K562 (cell line): ENCODE measurements at regions not wholly inside any gene's neighbourhood (a gene's known extent, or its start where the extent isn't known, plus 50 kb on each side); places are given as distances from the start of the nearest gene placed in this dataset.
A peak's percentile ranks its signal among the peaks of the same experiment; 100 is the strongest.

ENCODE experiments used
- ATF3 ChIP-seq, 2 experiments: fragments of 450-650 bp in 1 of 2; sonication (generic) in 1 of 2; formaldehyde crosslinking in 1 of 2; IDR thresholded peaks in 1 of 2; conservative IDR thresholded peaks in 1 of 2; 2 replicates each; pipeline versions ENCODE4 v1.6.1 to v1.8.1; 2016 to 2023; ENCODE audit warnings: mild to moderate bottlenecking in 2 of 2, moderate library complexity in 2 of 2, inconsistent platforms in 1 of 2, missing genetic modification reagents in 1 of 2
- CEBPG ChIP-seq, 3 experiments: fragments of 200-800 bp in 1 of 3; sonication (Bioruptor generic) in 1 of 3; sonication (generic) in 1 of 3; formaldehyde crosslinking in 1 of 3; IDR thresholded peaks in 2 of 3; conservative IDR thresholded peaks in 1 of 3; 2 replicates each; pipeline versions ENCODE4 v1.6.1 to v1.8.0; 2016 to 2022; ENCODE audit warnings: missing compliant biosample characterization in 2 of 3, missing genetic modification characterization in 2 of 3, mild to moderate bottlenecking in 1 of 3, missing genetic modification reagents in 1 of 3
- CLOCK ChIP-seq: fragments of 250-450 bp; sonication (Bioruptor Pico); IDR thresholded peaks from 2 replicates; pipeline ENCODE4 v1.4.0; 2020; ENCODE audit warnings: mild to moderate bottlenecking, moderate library complexity, borderline replicate concordance
- JUND ChIP-seq, 2 experiments: IDR thresholded peaks; 2 replicates in 1 of 2; 3 replicates in 1 of 2; pipeline ENCODE4 v1.6.1; 2011; ENCODE audit warnings: borderline replicate concordance in 2 of 2, low read depth in 2 of 2, low read length in 2 of 2, improper control_type of control experiment in 1 of 2, missing biosample characterization in 1 of 2, missing genetic modification characterization in 1 of 2, missing genetic modification reagents in 1 of 2
- MCM5 ChIP-seq: fragments of 450-650 bp; IDR thresholded peaks from 2 replicates; pipeline ENCODE4 v1.6.1; 2016; ENCODE audit warnings: low read depth
- SIN3B ChIP-seq: fragments of 450-650 bp; IDR thresholded peaks from 2 replicates; pipeline ENCODE4 v1.6.1; 2017; ENCODE audit warnings: low read depth, mild to moderate bottlenecking, moderate library complexity
- SNAPC5 ChIP-seq: fragments of 250-450 bp; sonication (Bioruptor Pico); IDR thresholded peaks from 2 replicates; pipeline ENCODE4 v1.8.0; 2021; ENCODE audit warnings: moderate library complexity, mild to moderate bottlenecking, inconsistent platforms
- SRF ChIP-seq, 2 experiments: fragments of 250-450, 450-650 bp in 1 of 2; sonication (Bioruptor Pico) in 1 of 2; sonication (generic) in 1 of 2; formaldehyde crosslinking; IDR thresholded peaks; 2 replicates each; pipeline versions ENCODE4 v1.5.0 to v1.5.1; 2020 to 2022; ENCODE audit warnings: mild to moderate bottlenecking in 1 of 2, missing genetic modification reagents in 1 of 2
- TAF1 ChIP-seq: IDR thresholded peaks from 2 replicates; pipeline ENCODE4 v1.6.1; 2011; ENCODE audit warnings: mild to moderate bottlenecking, low read length, moderate library complexity; ENCODE audit not compliant: insufficient read depth, control insufficient read depth, severe bottlenecking; ENCODE audit errors: extremely low read depth
- THAP7 ChIP-seq: fragments of 250-450 bp; sonication (Bioruptor Pico); IDR thresholded peaks from 2 replicates; pipeline ENCODE4 v1.5.0; 2021
- THRAP3 ChIP-seq: fragments of 450-650 bp; IDR thresholded peaks from 2 replicates; pipeline ENCODE4 v1.6.1; 2016; ENCODE audit warnings: mild to moderate bottlenecking, inconsistent platforms, borderline replicate concordance
- ZBTB26 ChIP-seq: fragments of 450-650 bp; formaldehyde crosslinking; IDR thresholded peaks from 2 replicates; pipeline ENCODE4 v1.4.0; 2022; ENCODE audit warnings: missing genetic modification characterization
- ZNF124 ChIP-seq: sonication (generic); formaldehyde crosslinking; IDR thresholded peaks from 2 replicates; pipeline ENCODE4 v1.8.1; 2022; ENCODE audit warnings: missing genetic modification reagents
- ZNF586 ChIP-seq: fragments of 450-650 bp; formaldehyde crosslinking; conservative IDR thresholded peaks from 2 replicates; pipeline ENCODE4 v1.4.0; 2020; ENCODE audit warnings: mild to moderate bottlenecking, moderate library complexity
- TF ChIP-seq, protein P1 (sequence below): fragments of 250-450 bp; sonication (Bioruptor Pico); IDR thresholded peaks from 2 replicates; pipeline ENCODE4 v1.6.1; 2021; ENCODE audit warnings: mild to moderate bottlenecking
- TF ChIP-seq, protein P2 (sequence below), 2 experiments: IDR thresholded peaks in 1 of 2; conservative IDR thresholded peaks in 1 of 2; 2 replicates each; pipeline ENCODE4 v1.6.1; 2016; ENCODE audit warnings: low read depth in 2 of 2, mild to moderate bottlenecking in 1 of 2, missing compliant biosample characterization in 1 of 2, missing genetic modification characterization in 1 of 2, moderate library complexity in 1 of 2

DNA sequence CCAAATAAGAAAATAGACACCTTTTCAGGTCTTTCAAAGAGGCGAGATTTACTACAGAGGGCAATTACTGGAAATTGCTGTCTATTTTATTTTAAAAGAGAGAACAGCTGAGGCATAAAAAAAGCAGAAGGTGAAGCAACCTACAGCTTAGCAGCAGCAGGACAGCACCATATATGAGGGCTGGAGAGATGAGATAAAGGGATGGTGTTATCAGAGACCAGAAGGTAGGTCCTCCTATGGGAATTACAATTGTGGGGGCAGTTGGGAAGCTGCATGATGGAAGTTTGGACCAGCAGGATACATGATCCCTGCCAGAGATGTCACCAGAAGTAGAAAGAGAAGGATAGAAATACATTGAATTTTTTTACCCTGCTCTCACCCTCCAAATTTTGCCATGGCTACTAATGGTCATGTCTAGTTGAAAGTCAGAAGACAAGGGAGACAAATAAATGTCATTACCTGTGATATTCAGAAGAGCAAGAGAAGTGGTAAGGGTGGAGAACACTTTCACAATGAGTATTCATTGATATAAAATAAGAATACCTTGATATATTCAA lies 77.2 kb upstream of the CALCR start (continued):
- no peak for TF ChIP-seq ZBTB26
- TF ChIP-seq ZNF124 (CRISPR knock-in tag) = no peak
- no peak for TF ChIP-seq SNAPC5
- TF ChIP-seq SIN3B = no peak
- TF ChIP-seq CEBPG (CRISPR knock-in tag; IDR thresholded peaks at IDR 0.05) = no peak
- TF ChIP-seq CEBPG (tag; conservative IDR thresholded peaks at IDR 0.05 in 1 of 2, IDR thresholded peaks at IDR 0.05 in 1 of 2) = 0 out of 4 replicates have a peak, but pooled peaks of 1 of the 2 experiments have one; percentile 9
- TF ChIP-seq, protein P1, sequence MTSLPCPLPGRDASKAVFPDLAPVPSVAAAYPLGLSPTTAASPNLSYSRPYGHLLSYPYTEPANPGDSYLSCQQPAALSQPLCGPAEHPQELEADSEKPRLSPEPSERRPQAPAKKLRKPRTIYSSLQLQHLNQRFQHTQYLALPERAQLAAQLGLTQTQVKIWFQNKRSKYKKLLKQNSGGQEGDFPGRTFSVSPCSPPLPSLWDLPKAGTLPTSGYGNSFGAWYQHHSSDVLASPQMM = no peak
- TF ChIP-seq ATF3 (IDR thresholded peaks at IDR 0.05) = no peak
- no peak for TF ChIP-seq ATF3 (CRISPR knock-in tag; conservative IDR thresholded peaks at IDR 0.05)
- no peak for TF ChIP-seq CLOCK (CRISPR knock-in tag)
- no peak for TF ChIP-seq MCM5
- TF ChIP-seq SRF (CRISPR knock-in tag; IDR thresholded peaks at IDR 0.05) = no peak
- TF ChIP-seq THRAP3 = no peak
- no peak for TF ChIP-seq THAP7 (CRISPR knock-in tag)
- no peak for TF ChIP-seq TAF1
- TF ChIP-seq ZNF586 (CRISPR knock-in tag) = no peak
- TF ChIP-seq JUND (IDR thresholded peaks at IDR 0.05; ENCODE audit: borderline replicate concordance, low read depth, low read length) = no peak
- no peak for TF ChIP-seq JUND (tag; IDR thresholded peaks at IDR 0.05; ENCODE audit: borderline replicate concordance, low read depth, low read length)
- TF ChIP-seq, protein P2, sequence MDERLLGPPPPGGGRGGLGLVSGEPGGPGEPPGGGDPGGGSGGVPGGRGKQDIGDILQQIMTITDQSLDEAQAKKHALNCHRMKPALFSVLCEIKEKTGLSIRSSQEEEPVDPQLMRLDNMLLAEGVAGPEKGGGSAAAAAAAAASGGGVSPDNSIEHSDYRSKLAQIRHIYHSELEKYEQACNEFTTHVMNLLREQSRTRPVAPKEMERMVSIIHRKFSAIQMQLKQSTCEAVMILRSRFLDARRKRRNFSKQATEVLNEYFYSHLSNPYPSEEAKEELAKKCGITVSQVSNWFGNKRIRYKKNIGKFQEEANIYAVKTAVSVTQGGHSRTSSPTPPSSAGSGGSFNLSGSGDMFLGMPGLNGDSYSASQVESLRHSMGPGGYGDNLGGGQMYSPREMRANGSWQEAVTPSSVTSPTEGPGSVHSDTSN (CRISPR knock-in tag; IDR thresholded peaks at IDR 0.05; ENCODE audit: low read depth) = no peak
- TF ChIP-seq, protein P2 (tag; conservative IDR thresholded peaks at IDR 0.05; ENCODE audit: low read depth) = no peak
